Right lobe of liver (tissue), 6 donors: ENCODE measurements at regions not wholly inside any gene's neighbourhood (a gene's known extent, or its start where the extent isn't known, plus 50 kb on each side); places are given as distances from the start of the nearest gene placed in this dataset.

Experiments used
- ATAC-seq, 4 donors: fragments of 200-7000 bp; cut with Tn5 transposase; one replicate each; pipeline ENCODE4 v1.9.1; 2020; ENCODE audit warnings: mild to moderate bottlenecking in 4 of 4, moderate library complexity in 4 of 4
- DNase-seq, 3 donors: peaks; one replicate each; pipeline ENCODE4 v3.0.0-alpha.2; 2020
- H3K27ac ChIP-seq, 3 donors: fragments of 200-600 bp; one replicate each; pipeline ENCODE4 v1.8.0; 2022
- H3K27me3 ChIP-seq, 2 donors: fragments of 200-600 bp; one replicate each; pipeline ENCODE4 v1.8.0; 2022
- H3K36me3 ChIP-seq, 4 donors: fragments of 200-600 bp; sonication (generic) in 1 of 4; one replicate each; pipeline versions ENCODE4 v1.5.1 to v1.8.0; 2017 to 2022; ENCODE audit warnings: control low read depth in 1 of 4
- H3K4me1 ChIP-seq, 4 donors: fragments of 200-600 bp; sonication (generic) in 1 of 4; one replicate each; pipeline versions ENCODE4 v1.5.1 to v1.8.0; 2017 to 2022; ENCODE audit warnings: control low read depth in 1 of 4
- H3K4me3 ChIP-seq, 3 donors: fragments of 200-600 bp; one replicate each; pipeline ENCODE4 v1.8.0; 2022
- H3K9me3 ChIP-seq, 4 donors: fragments of 200-600 bp; sonication (generic) in 1 of 4; one replicate each; pipeline versions ENCODE4 v1.5.1 to v1.8.0; 2017 to 2022; ENCODE audit warnings: control low read depth in 1 of 4
- POLR2A ChIP-seq: fragments of 450-650 bp; IDR thresholded peaks from one replicate; pipeline ENCODE4 v1.6.1; 2017; ENCODE audit warnings: antibody characterized with exemption, mild to moderate bottlenecking
- WGBS: methylation state at CpG from one replicate; pipeline ENCODE4 v1.1.6; 2018; ENCODE audit warnings: low coverage, low lambda C conversion rate; ENCODE audit not compliant: insufficient coverage; ENCODE audit errors: missing lambda C conversion rate; 5-methylcytosine and 5-hydroxymethylcytosine counted together
- intact Hi-C, 2 donors: fragments of 100-400 bp; cut with DNase I; formaldehyde crosslinking; loops; one replicate each; pipeline versions ENCODE4 v1.11.2 to v1.14.1; 2022
- TF ChIP-seq, protein P1 (sequence below), 4 donors: fragments of 200-600 bp in 3 of 4; fragments of 450-650 bp in 1 of 4; IDR thresholded peaks; one replicate each; pipeline versions ENCODE4 v1.5.1 to v1.8.0; 2016 to 2022; ENCODE audit warnings: antibody characterized with exemption in 4 of 4, mild to moderate bottlenecking in 2 of 4
- donor health status: DM: no; HTN: yes; CAD: no.
- donor health status: DM: no; HTN: no; CAD: no.
- donor health status: DM: no; HTN: no; CAD: no.
- donor health status: DM: no; HTN: yes; CAD: no.
- donor health status: DM: no; HTN: yes; CAD: no.

DNA sequence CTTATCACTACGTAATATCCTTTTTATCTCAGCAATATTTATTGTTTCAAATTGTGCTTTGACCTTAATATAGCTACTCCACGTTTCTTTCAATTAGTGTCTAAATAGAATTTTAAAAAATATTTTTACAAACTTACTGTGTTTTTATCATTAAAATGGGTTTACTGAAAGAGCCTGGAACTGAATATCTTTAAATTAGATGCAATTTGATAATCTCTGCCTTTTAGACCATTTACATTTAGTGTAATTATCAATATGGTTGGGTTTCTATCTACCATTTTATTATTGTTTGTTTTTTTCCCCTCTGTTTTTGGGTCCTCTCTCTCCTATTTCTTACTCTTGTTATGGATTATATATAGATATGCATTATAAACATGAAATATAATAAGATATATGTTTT, 327.8 kb downstream of the IRX2 start:
- intact Hi-C loops = no loop called here
- H3K9me3 ChIP-seq = no peaks in the 10 kb centered on the region
- no peak overlapping the region for H3K27ac ChIP-seq
- TF ChIP-seq, protein P1, sequence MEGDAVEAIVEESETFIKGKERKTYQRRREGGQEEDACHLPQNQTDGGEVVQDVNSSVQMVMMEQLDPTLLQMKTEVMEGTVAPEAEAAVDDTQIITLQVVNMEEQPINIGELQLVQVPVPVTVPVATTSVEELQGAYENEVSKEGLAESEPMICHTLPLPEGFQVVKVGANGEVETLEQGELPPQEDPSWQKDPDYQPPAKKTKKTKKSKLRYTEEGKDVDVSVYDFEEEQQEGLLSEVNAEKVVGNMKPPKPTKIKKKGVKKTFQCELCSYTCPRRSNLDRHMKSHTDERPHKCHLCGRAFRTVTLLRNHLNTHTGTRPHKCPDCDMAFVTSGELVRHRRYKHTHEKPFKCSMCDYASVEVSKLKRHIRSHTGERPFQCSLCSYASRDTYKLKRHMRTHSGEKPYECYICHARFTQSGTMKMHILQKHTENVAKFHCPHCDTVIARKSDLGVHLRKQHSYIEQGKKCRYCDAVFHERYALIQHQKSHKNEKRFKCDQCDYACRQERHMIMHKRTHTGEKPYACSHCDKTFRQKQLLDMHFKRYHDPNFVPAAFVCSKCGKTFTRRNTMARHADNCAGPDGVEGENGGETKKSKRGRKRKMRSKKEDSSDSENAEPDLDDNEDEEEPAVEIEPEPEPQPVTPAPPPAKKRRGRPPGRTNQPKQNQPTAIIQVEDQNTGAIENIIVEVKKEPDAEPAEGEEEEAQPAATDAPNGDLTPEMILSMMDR (IDR thresholded peaks at IDR 0.05) = no peak
- TF ChIP-seq POLR2A = no peak
- WGBS = 49% methylated on average over 2 of the region's 2 CpGs
- ATAC-seq (no peak), DNase-seq (no peak)
- no peaks in the 10 kb centered on the region for H3K36me3 ChIP-seq
- no peak overlapping the region for H3K4me3 ChIP-seq
- H3K4me1 ChIP-seq = no peaks in the 10 kb centered on the region
- H3K27me3 ChIP-seq = no peaks in the 10 kb centered on the region

DNA sequence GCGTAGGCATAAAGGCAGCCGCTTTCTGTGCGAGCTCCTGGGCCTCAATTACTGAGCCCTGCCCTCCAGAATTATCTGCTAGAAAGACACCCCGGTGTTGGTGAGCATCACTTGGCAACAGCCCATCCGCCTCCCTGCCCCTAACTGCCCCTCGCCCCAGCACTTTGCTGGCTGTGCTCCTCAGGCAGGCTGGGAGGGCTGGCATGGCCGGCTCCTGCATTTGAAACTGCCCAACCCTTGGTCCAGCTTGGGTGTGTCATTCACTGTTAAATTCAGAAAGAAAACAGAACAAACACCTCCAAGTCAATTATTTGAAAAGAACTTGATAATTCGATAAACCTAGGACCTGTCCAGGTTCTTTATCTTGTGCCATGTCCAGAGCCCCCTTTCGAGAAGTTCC, 334.2 kb downstream of the IRX2 start:
- H3K4me1 ChIP-seq = no peaks in the 10 kb centered on the region
- no peak overlapping the region for H3K4me3 ChIP-seq
- ATAC-seq = no peak
- H3K36me3 ChIP-seq = no peaks in the 10 kb centered on the region
- 74% methylated on average over 5 of the region's 9 CpGs for WGBS
- intact Hi-C loops = no loop called here
- no peaks in the 10 kb centered on the region for H3K27me3 ChIP-seq
- DNase-seq = no peak
- no peaks in the 10 kb centered on the region for H3K9me3 ChIP-seq
- TF ChIP-seq POLR2A = no peak
- H3K27ac ChIP-seq = no peak overlapping the region

DNA sequence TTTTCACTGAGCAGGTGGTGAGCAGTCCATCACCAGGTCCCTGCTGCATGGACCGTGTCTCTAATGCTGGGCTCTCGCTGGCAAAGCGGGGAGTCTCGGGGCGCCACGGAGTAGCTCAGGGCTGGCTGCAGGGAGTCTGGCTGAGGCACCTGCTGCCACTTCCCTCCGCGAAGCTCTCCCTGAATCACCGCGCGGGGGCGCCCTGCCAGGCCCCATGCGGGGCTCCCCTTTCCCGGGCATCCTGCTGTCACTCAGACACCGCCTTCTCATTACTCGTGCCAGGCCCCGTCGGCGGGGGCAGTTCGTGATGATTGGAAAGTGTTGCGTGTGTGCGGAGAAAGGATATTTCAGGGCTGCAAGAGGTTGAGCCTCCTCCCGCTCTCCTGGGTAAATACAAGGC, 335.8 kb downstream of the IRX2 start:
- H3K36me3 ChIP-seq = no peaks in the 10 kb centered on the region
- H3K4me3 ChIP-seq = no peak overlapping the region
- no peak for ATAC-seq
- no peak for DNase-seq
- no peaks in the 10 kb centered on the region for H3K9me3 ChIP-seq
- TF ChIP-seq, protein P1 (IDR thresholded peaks at IDR 0.05) = no peak
- TF ChIP-seq POLR2A = no peak
- H3K27me3 ChIP-seq = no peaks in the 10 kb centered on the region
- intact Hi-C loops = no loop called here
- WGBS = 43% methylated on average over 7 of the region's 23 CpGs
- no peaks in the 10 kb centered on the region for H3K4me1 ChIP-seq
- H3K27ac ChIP-seq = no peak overlapping the region

DNA sequence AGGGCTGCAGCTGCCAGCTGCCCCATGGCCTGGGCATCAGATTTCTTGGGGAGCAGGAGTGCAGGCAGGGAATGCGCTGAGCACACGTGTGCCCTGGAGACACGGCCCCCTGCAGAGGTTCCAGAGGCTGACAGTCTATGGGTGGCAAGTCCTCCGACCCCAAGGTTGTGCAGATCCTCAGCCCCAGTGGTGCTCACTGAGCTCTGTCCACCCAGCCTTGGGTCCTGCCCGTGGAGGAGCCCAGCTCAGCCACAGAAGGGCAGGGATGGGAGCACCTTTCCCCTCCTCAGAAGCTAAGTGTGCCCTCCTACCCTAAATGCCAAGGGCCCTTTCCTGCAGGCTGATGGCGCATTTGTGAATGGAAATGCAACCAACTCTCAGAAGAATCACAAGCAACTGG, 341.0 kb downstream of the IRX2 start:
- intact Hi-C loops = no loop called here
- 20% methylated on average over 1 of the region's 6 CpGs for WGBS
- ATAC-seq (peak in 1 of 4 donors; percentile 26), DNase-seq (no peak)
- TF ChIP-seq, protein P1 (IDR thresholded peaks at IDR 0.05) = no peak
- TF ChIP-seq POLR2A = no peak
- no peak overlapping the region for H3K4me3 ChIP-seq
- no peaks in the 10 kb centered on the region for H3K4me1 ChIP-seq
- no peaks in the 10 kb centered on the region for H3K9me3 ChIP-seq
- H3K27ac ChIP-seq = no peak overlapping the region
- H3K36me3 ChIP-seq = no peaks in the 10 kb centered on the region
- H3K27me3 ChIP-seq = no peaks in the 10 kb centered on the region

DNA sequence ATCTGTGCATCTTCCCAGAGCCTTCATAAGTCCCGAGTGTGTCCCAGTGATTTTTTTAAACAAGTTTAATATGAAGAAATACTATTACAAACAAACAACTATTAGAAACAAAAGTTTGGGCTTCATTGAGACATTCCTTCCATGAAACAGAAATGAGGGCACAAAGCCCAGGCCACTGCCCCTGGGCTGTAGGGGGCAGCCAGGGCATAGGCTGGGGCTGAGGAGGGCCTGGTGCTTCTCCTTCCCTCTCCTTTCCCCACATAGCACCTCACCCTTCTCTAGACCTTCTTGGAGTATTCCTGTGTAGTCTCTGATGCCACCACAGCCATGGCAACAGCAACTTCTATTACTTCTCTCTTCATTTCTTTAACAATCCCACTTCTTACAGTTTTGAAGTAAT, 348.2 kb downstream of the IRX2 start:
- Histone ChIP-seq H3K27ac (no peak overlapping the region), H3K27me3 (no peaks in the 10 kb centered on the region), H3K4me1 (no peaks in the 10 kb centered on the region), H3K36me3 (no peaks in the 10 kb centered on the region), H3K4me3 (no peak overlapping the region), H3K9me3 (no peaks in the 10 kb centered on the region)
- intact Hi-C loops = no loop called here
- ATAC-seq (no peak), DNase-seq (no peak)
- no peak for TF ChIP-seq POLR2A
- TF ChIP-seq, protein P1 (IDR thresholded peaks at IDR 0.05) = no peak
- WGBS = 0% methylated on average over 1 of the region's 1 CpG
